Endodermal cell (in vitro differentiated cells): ENCODE measurements at regions not wholly inside any gene's neighbourhood (a gene's known extent, or its start where the extent isn't known, plus 50 kb on each side); places are given as distances from the start of the nearest gene placed in this dataset.

Source experiments
- DNase-seq: peaks from one replicate; pipeline ENCODE4 v3.0.0-alpha.2; 2017
- H3K27ac ChIP-seq: 2 replicates; pipeline ENCODE4 v1.5.1; 2013; ENCODE audit warnings: mild to moderate bottlenecking, low read depth, low read length, moderate library complexity
- H3K27me3 ChIP-seq: 2 replicates; pipeline ENCODE4 v1.6.1; 2013; ENCODE audit warnings: mild to moderate bottlenecking, low read length, moderate library complexity; ENCODE audit not compliant: insufficient read depth, control insufficient read depth, poor library complexity, severe bottlenecking
- H3K36me3 ChIP-seq: 2 replicates; pipeline ENCODE4 v1.7.0; 2013; ENCODE audit warnings: mild to moderate bottlenecking, low read length, moderate library complexity; ENCODE audit not compliant: control insufficient read depth, insufficient read depth
- H3K4me1 ChIP-seq: one replicate; pipeline ENCODE4 v1.7.0; 2013; ENCODE audit warnings: low read length; ENCODE audit not compliant: control insufficient read depth, insufficient read depth
- H3K4me3 ChIP-seq: 2 replicates; pipeline ENCODE4 v1.5.1; 2013; ENCODE audit warnings: mild to moderate bottlenecking, low read length, moderate library complexity
- H3K9ac ChIP-seq: 2 replicates; pipeline ENCODE4 v1.6.1; 2013; ENCODE audit warnings: mild to moderate bottlenecking, low read length, moderate library complexity; ENCODE audit not compliant: poor library complexity, severe bottlenecking; ENCODE audit errors: extremely low read depth
- H3K9me3 ChIP-seq: 2 replicates; pipeline ENCODE4 v1.6.1; 2013; ENCODE audit warnings: mild to moderate bottlenecking, low read length, moderate library complexity; ENCODE audit not compliant: control insufficient read depth
- H3K27ac Mint-ChIP-seq: 2 replicates; pipeline ENCODE4 v1.8.0; 2020; ENCODE audit warnings: mixed read lengths
- H3K27me3 Mint-ChIP-seq: 2 replicates; pipeline ENCODE4 v1.8.0; 2021; ENCODE audit warnings: mild to moderate bottlenecking, mixed read lengths; ENCODE audit not compliant: insufficient read depth
- H3K36me3 Mint-ChIP-seq: 2 replicates; pipeline ENCODE4 v1.8.0; 2020; ENCODE audit warnings: low read depth, mixed read lengths
- H3K4me1 Mint-ChIP-seq: 2 replicates; pipeline ENCODE4 v1.8.0; 2020; ENCODE audit warnings: mixed read lengths
- H3K4me3 Mint-ChIP-seq: 2 replicates; pipeline ENCODE4 v1.8.0; 2020; ENCODE audit warnings: mild to moderate bottlenecking, moderate library complexity, mixed read lengths
- H3K9me3 Mint-ChIP-seq: 2 replicates; pipeline ENCODE4 v1.8.0; 2020; ENCODE audit warnings: mild to moderate bottlenecking, mixed read lengths
- CTCF ChIP-seq: fragments of 200-600 bp; sonication (generic); conservative IDR thresholded peaks from 2 replicates; pipeline ENCODE4 v1.5.0; 2021; ENCODE audit warnings: antibody characterized with exemption, mild to moderate bottlenecking
- WGBS, 2 experiments: methylation state at CpG; one replicate each; pipeline versions ENCODE4 v1.1.5 to v1.1.7; 2013; ENCODE audit warnings: missing lambda C conversion rate in 2 of 2, mixed read lengths in 1 of 2; ENCODE audit not compliant: insufficient coverage in 1 of 2, insufficient read length in 1 of 2; 5-methylcytosine and 5-hydroxymethylcytosine counted together

- Histone ChIP-seq H3K27ac (no peak overlapping the region), H3K27me3 (peaks cover 42% of the 10 kb centered on the region), H3K36me3 (no peaks in the 10 kb centered on the region), H3K4me1 (peaks cover 3% of the 10 kb centered on the region), H3K9me3 (no peaks in the 10 kb centered on the region), H3K9ac (no peak overlapping the region), H3K4me3 (no peak overlapping the region)
- Mint-ChIP-seq H3K4me3 (no peak overlapping the region), H3K27ac (no peak overlapping the region), H3K4me1 (peaks cover 5% of the 10 kb centered on the region), H3K27me3 (peaks cover 51% of the 10 kb centered on the region), H3K9me3 (no peaks in the 10 kb centered on the region), H3K36me3 (no peaks in the 10 kb centered on the region)
- no peak for TF ChIP-seq CTCF
- DNase-seq, result no peak
- WGBS, 2 experiments, result 87 to 94% methylated on average over 3 to 4 of the region's 4 CpGs
Observed at GRCh38 chr7:91420606-91421005, 156.4 kb downstream of the FZD1 start.

DNA sequence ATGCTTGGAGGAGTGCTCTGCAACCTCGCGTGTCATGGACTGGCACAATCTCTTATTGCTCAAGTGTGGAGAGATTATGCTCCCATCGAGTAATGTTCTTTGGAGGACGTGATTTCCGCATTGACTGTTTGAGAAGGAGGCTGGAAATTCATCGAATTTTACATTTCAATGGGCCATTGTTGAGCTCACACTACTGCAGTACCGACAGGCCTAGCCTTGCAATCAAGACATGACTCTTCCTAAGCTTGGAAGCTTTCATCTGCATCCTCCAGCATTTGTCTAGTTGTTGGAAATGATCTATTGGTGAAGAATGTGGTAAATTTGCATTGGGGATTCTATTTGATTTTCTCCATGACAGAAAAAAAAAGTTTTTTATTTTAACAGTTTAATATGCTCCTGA lies 156.8 kb downstream of the FZD1 start:
- Mint-ChIP-seq H3K27me3 (peaks cover 48% of the 10 kb centered on the region), H3K36me3 (no peaks in the 10 kb centered on the region), H3K4me1 (peaks cover 5% of the 10 kb centered on the region), H3K9me3 (no peaks in the 10 kb centered on the region), H3K4me3 (no peak overlapping the region), H3K27ac (no peak overlapping the region)
- 56 to 64% methylated on average over 7 of the region's 7 CpGs for WGBS, 2 experiments
- Histone ChIP-seq H3K9me3 (no peaks in the 10 kb centered on the region), H3K4me3 (no peak overlapping the region), H3K4me1 (peaks cover 3% of the 10 kb centered on the region), H3K27ac (no peak overlapping the region), H3K27me3 (peaks cover 37% of the 10 kb centered on the region), H3K36me3 (no peaks in the 10 kb centered on the region), H3K9ac (no peak overlapping the region)
- no peak for TF ChIP-seq CTCF
- DNase-seq, result no peak

DNA sequence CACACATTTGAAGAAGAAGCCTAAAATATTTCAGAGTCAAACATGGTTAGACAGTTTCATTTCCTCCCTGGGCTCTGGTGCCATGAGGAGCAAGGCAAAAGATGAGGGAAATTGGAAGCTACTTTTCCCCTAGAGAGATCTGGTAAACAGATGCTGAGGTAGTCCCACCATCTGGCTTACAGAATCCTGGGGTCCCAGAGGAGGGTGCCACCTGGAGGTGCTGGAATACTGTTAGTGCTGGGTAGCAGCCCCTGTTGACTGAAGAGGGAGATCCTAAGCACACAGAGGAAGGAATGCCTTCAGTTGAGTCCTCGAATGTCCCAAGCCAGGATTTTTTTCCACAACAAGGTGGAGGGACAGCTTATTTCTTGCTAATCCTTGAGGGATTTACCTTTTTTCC lies 160.1 kb downstream of the FZD1 start:
- H3K36me3 Mint-ChIP-seq, result no peaks in the 10 kb centered on the region
- no peak overlapping the region for H3K27ac Mint-ChIP-seq
- H3K9ac ChIP-seq, result no peak overlapping the region
- H3K9me3 Mint-ChIP-seq, result no peaks in the 10 kb centered on the region
- peak; percentile 79 for DNase-seq
- peaks cover 21% of the 10 kb centered on the region for H3K27me3 Mint-ChIP-seq
- peaks cover 3% of the 10 kb centered on the region for H3K4me1 ChIP-seq
- no peak overlapping the region for H3K4me3 ChIP-seq
- H3K36me3 ChIP-seq, result no peaks in the 10 kb centered on the region
- no peaks in the 10 kb centered on the region for H3K9me3 ChIP-seq
- H3K27me3 ChIP-seq, result peaks cover 12% of the 10 kb centered on the region
- H3K4me1 Mint-ChIP-seq, result peaks cover 5% of the 10 kb centered on the region
- WGBS, 2 experiments, result 68 to 71% methylated on average over 1 of the region's 1 CpG
- H3K27ac ChIP-seq, result no peak overlapping the region
- no peak overlapping the region for H3K4me3 Mint-ChIP-seq
- TF ChIP-seq CTCF, result peak; percentile 66
